ENCODE measurements at regions not wholly inside any gene's neighbourhood (a gene's known extent, or its start where the extent isn't known, plus 50 kb on each side); places are given as distances from the start of the nearest gene placed in this dataset.
"Not testable (repeated sequence)": the region's sequence is repeated elsewhere in the genome, so short reads cannot be mapped to it uniquely, and the experiment has no call there.

- no peak for DNase-seq
These were observed 779.4 kb upstream of the PCDH9 start for GRCh38 chr13:68009546-68009945.

GRCh38 chr13:68007576-68007975 is 777.4 kb upstream of the PCDH9 start:
- DNase-seq, result no peak

GRCh38 chr13:67996101-67996500 is 766.0 kb upstream of the PCDH9 start:
- DNase-seq, result no peak

GRCh38 chr13:67990868-67991267 is 760.7 kb upstream of the PCDH9 start:
- DNase-seq, result no peak

- no peak for DNase-seq
These were observed 756.1 kb upstream of the PCDH9 start for GRCh38 chr13:67986234-67986633.

GRCh38 chr13:67977066-67977465 is 746.9 kb upstream of the PCDH9 start:
- DNase-seq, result no peak

- no peak for DNase-seq
These were observed 741.2 kb upstream of the PCDH9 start for GRCh38 chr13:67971291-67971690.

GRCh38 chr13:67967031-67967430 is 736.9 kb upstream of the PCDH9 start:
- DNase-seq, result no peak

GRCh38 chr13:67966065-67966464 is 735.9 kb upstream of the PCDH9 start:
- DNase-seq, result no peak

- DNase-seq, result no peak
These were observed 734.9 kb upstream of the PCDH9 start for GRCh38 chr13:67964986-67965385.

- no peak for DNase-seq
These were observed 734.0 kb upstream of the PCDH9 start for GRCh38 chr13:67964091-67964490.

GRCh38 chr13:67961331-67961730 is 731.2 kb upstream of the PCDH9 start:
- DNase-seq, result no peak

GRCh38 chr13:67951431-67951830 is 721.3 kb upstream of the PCDH9 start:
- DNase-seq, result no peak

- no peak for DNase-seq
These were observed 720.5 kb upstream of the PCDH9 start for GRCh38 chr13:67950603-67951002.

- DNase-seq, result no peak
These were observed 716.0 kb upstream of the PCDH9 start for GRCh38 chr13:67946131-67946530.

GRCh38 chr13:67943116-67943515 is 713.0 kb upstream of the PCDH9 start:
- DNase-seq, result no peak

GRCh38 chr13:67935626-67936025 is 705.5 kb upstream of the PCDH9 start:
- no peak for DNase-seq

- no peak for DNase-seq
These were observed 704.6 kb upstream of the PCDH9 start for GRCh38 chr13:67934617-67935330.

GRCh38 chr13:67932991-67933390 is 702.9 kb upstream of the PCDH9 start:
- DNase-seq, result no peak

GRCh38 chr13:67917291-67917987 is 687.3 kb upstream of the PCDH9 start:
- no peak for DNase-seq

GRCh38 chr13:67916650-67917049 is 686.5 kb upstream of the PCDH9 start:
- no peak for DNase-seq

- no peak for DNase-seq
These were observed 684.4 kb upstream of the PCDH9 start for GRCh38 chr13:67914535-67914934.

- not testable (repeated sequence) for DNase-seq
These were observed 672.8 kb upstream of the PCDH9 start for GRCh38 chr13:67902960-67903359.

- DNase-seq, result no peak
These were observed 650.8 kb upstream of the PCDH9 start for GRCh38 chr13:67880916-67881315.

- no peak for DNase-seq
These were observed 648.2 kb upstream of the PCDH9 start for GRCh38 chr13:67878376-67878775.

Measured in femur (tissue), 1 donor.